Mesenchymal stem cell (in vitro differentiated cells and primary cell): ENCODE measurements at regions not wholly inside any gene's neighbourhood (a gene's known extent, or its start where the extent isn't known, plus 50 kb on each side); places are given as distances from the start of the nearest gene placed in this dataset.

Experiments used
- DNase-seq: peaks from one replicate; pipeline ENCODE4 v3.0.0-alpha.2; 2013
- H2AFZ ChIP-seq: one replicate; pipeline ENCODE4 v1.6.1; 2013; ENCODE audit warnings: low read depth, mild to moderate bottlenecking, control low read depth, inconsistent platforms, low read length, moderate library complexity
- H2AK5ac ChIP-seq: 2 replicates; pipeline ENCODE4 v1.6.1; 2013; ENCODE audit warnings: low read length, moderate library complexity, mild to moderate bottlenecking, inconsistent platforms; ENCODE audit not compliant: severe bottlenecking
- H2BK120ac ChIP-seq: one replicate; pipeline ENCODE4 v1.6.1; 2013; ENCODE audit warnings: low read depth, mild to moderate bottlenecking, inconsistent platforms, low read length, moderate library complexity
- H2BK12ac ChIP-seq, 2 experiments: one replicate each; pipeline ENCODE4 v1.6.1; 2013; ENCODE audit warnings: inconsistent platforms in 2 of 2, low read length in 2 of 2, mild to moderate bottlenecking in 2 of 2, moderate library complexity in 2 of 2, control low read depth in 1 of 2
- H2BK15ac ChIP-seq: one replicate; pipeline ENCODE4 v1.6.1; 2013; ENCODE audit warnings: mild to moderate bottlenecking, low read depth, inconsistent platforms; ENCODE audit not compliant: poor library complexity, severe bottlenecking
- H2BK5ac ChIP-seq: 2 replicates; pipeline ENCODE4 v1.6.1; 2013; ENCODE audit warnings: low read depth, mild to moderate bottlenecking, low read length, control low read depth, inconsistent platforms; ENCODE audit not compliant: poor library complexity, severe bottlenecking
- H3K14ac ChIP-seq, 2 experiments: one replicate each; pipeline ENCODE4 v1.6.1; 2013; ENCODE audit warnings: inconsistent platforms in 2 of 2, low read length in 2 of 2, control low read depth in 1 of 2, mild to moderate bottlenecking in 1 of 2, moderate library complexity in 1 of 2
- H3K18ac ChIP-seq, 2 experiments: one replicate each; pipeline ENCODE4 v1.6.1; 2013; ENCODE audit warnings: inconsistent platforms in 2 of 2, low read length in 2 of 2, control low read depth in 1 of 2, low read depth in 1 of 2, mild to moderate bottlenecking in 1 of 2
- H3K23ac ChIP-seq, 2 experiments: one replicate each; pipeline ENCODE4 v1.6.1; 2013; ENCODE audit warnings: inconsistent platforms in 2 of 2, low read length in 2 of 2, mild to moderate bottlenecking in 2 of 2, moderate library complexity in 2 of 2, control low read depth in 1 of 2
- H3K27ac ChIP-seq: 2 replicates; pipeline ENCODE4 v1.5.1; 2013; ENCODE audit warnings: mild to moderate bottlenecking, moderate library complexity, low read length, control low read depth, inconsistent platforms; ENCODE audit not compliant: poor library complexity, severe bottlenecking
- H3K27me3 ChIP-seq, 2 experiments: 2 replicates each; pipeline versions ENCODE4 v1.6.1 to v1.7.0; 2013; ENCODE audit warnings: low read length in 2 of 2, mild to moderate bottlenecking in 2 of 2, moderate library complexity in 2 of 2, control low read depth in 1 of 2, inconsistent platforms in 1 of 2; ENCODE audit not compliant: control insufficient read depth in 1 of 2, insufficient read depth in 1 of 2
- H3K36me3 ChIP-seq, 2 experiments: 2 replicates each; pipeline versions ENCODE4 v1.6.1 to v1.7.0; 2013; ENCODE audit warnings: low read length in 2 of 2, control low read depth in 1 of 2, inconsistent platforms in 1 of 2, low read depth in 1 of 2, mild to moderate bottlenecking in 1 of 2; ENCODE audit not compliant: insufficient read depth in 2 of 2, control insufficient read depth in 1 of 2
- H3K4ac ChIP-seq, 2 experiments: one replicate each; pipeline ENCODE4 v1.6.1; 2013; ENCODE audit warnings: inconsistent platforms in 2 of 2, low read length in 2 of 2, mild to moderate bottlenecking in 2 of 2, moderate library complexity in 2 of 2, control low read depth in 1 of 2, low read depth in 1 of 2
- H3K4me1 ChIP-seq: 2 replicates; pipeline ENCODE4 v1.6.1; 2013; ENCODE audit warnings: low read depth, low read length, control low read depth; ENCODE audit not compliant: control insufficient read depth, insufficient read depth
- H3K4me2 ChIP-seq: 2 replicates; pipeline ENCODE4 v1.6.1; 2013; ENCODE audit warnings: low read length, mild to moderate bottlenecking, inconsistent platforms; ENCODE audit not compliant: poor library complexity, severe bottlenecking
- H3K4me3 ChIP-seq, 2 experiments: 2 replicates each; pipeline versions ENCODE4 v1.5.1 to v1.7.0; 2013; ENCODE audit warnings: low read length in 2 of 2, mild to moderate bottlenecking in 2 of 2, control low read depth in 1 of 2, low read depth in 1 of 2; ENCODE audit not compliant: insufficient read depth in 1 of 2
- H3K79me1 ChIP-seq: replicated peaks from 2 replicates; pipeline ENCODE4 v1.6.1; 2013; ENCODE audit warnings: mild to moderate bottlenecking, control low read depth, low read length, inconsistent platforms; ENCODE audit not compliant: poor library complexity, severe bottlenecking
- H3K9ac ChIP-seq: 2 replicates; pipeline ENCODE4 v1.7.0; 2013; ENCODE audit warnings: mild to moderate bottlenecking, low read length, moderate library complexity
- H3K9me3 ChIP-seq: 2 replicates; pipeline ENCODE4 v1.7.0; 2013; ENCODE audit warnings: mild to moderate bottlenecking, low read length; ENCODE audit not compliant: control insufficient read depth
- H4K8ac ChIP-seq: one replicate; pipeline ENCODE4 v1.6.1; 2013; ENCODE audit warnings: inconsistent platforms, mild to moderate bottlenecking, low read length, moderate library complexity
- H4K91ac ChIP-seq: one replicate; pipeline ENCODE4 v1.6.1; 2013; ENCODE audit warnings: mild to moderate bottlenecking, low read length, inconsistent platforms
- WGBS: methylation state at CpG from one replicate; pipeline ENCODE4 v1.1.7; 2013; ENCODE audit warnings: mixed read lengths; 5-methylcytosine and 5-hydroxymethylcytosine counted together

DNA sequence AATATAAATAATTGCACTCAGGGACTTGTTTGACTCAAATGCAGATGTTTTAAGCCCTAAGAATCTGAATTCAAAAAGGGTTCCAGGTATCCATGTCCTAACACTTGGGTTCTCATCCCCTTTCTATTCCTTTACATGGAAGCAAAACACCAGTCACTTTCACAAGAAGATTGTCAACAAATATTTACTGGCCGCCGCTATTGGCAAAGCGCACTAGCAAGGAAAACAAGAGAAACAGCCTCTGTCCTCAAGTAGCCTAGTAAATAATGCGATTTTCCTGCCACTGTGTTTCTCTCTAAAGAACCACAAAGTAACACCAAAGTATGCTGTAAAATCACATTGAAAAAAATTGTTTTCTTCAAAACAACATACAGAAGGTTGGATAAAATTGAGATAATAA lies 66.7 kb upstream of the EZH2 start:
- Histone ChIP-seq H3K9me3 (no peaks in the 10 kb centered on the region), H3K18ac (no peak overlapping the region), H3K36me3 (no peaks in the 10 kb centered on the region), H3K14ac (no peak overlapping the region), H3K27ac (no peak overlapping the region), H2BK12ac (no peak overlapping the region), H2BK15ac (no peak overlapping the region), H2AK5ac (no peak overlapping the region), H4K8ac (no peak overlapping the region), H3K4me2 (no peak overlapping the region), H3K4me3 (no peak overlapping the region), H3K4me1 (peaks cover 3% of the 10 kb centered on the region), H3K9ac (no peak overlapping the region), H3K4ac (no peak overlapping the region), H4K91ac (no peak overlapping the region), H3K23ac (no peak overlapping the region), H2BK120ac (no peak overlapping the region), H3K79me1 (no peaks in the 10 kb centered on the region), H2BK5ac (no peak overlapping the region), H3K27me3 (no peaks in the 10 kb centered on the region), H2AFZ (no peak overlapping the region)
- WGBS = 100% methylated on average over 3 of the region's 4 CpGs
- DNase-seq = no peak

DNA sequence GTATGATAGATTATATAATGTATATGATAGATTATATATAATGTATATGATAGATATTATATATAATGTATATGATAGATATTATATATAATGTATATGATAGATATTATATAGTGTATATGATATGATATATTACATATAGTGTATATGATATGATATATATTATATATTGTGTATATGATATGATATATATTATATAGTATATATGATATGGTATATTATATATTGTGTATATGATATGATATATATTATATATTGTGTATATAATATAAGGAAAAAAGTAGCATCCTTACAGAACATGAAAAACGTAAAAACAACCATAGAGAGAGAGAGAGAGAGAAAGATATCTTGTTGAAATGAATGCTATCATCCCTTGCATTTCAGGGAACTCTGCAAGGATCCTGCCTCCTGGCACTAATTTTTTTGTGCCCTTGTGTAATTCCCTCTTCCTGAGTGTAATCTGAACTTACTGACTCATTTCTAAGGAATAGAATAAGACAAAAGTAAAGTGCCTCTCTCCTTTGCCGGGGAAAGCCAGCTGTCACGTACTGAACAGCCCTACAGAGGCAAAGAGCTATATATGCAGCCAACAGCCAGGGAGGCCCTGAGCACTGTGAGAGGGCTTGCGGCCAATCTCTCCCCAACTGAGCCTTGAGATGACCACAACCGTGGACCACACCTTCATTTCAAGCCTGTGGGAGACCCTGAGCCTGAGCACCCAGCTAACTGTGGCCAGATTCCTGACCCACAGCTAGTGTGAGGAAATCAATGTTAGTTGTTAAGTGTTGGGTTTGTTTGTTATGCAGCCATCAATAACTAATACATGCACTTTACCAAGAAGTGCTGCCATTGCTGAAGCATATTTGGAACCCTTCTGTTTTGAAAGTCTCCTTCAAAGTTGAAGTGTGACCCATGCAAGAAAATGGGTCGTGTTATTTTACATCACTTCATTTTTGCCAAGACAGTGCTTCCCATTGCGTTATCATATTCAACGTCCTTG lies 61.1 kb upstream of the EZH2 start:
- Histone ChIP-seq H2BK12ac (no peak overlapping the region), H3K4me2 (no peak overlapping the region), H2BK15ac (no peak overlapping the region), H3K14ac (no peak overlapping the region), H2BK5ac (no peak overlapping the region), H2BK120ac (no peak overlapping the region), H4K91ac (no peak overlapping the region), H3K4ac (no peak overlapping the region), H4K8ac (no peak overlapping the region), H3K4me3 (no peak overlapping the region), H3K36me3 (no peaks in the 10 kb centered on the region), H3K9me3 (no peaks in the 10 kb centered on the region), H2AK5ac (no peak overlapping the region), H3K23ac (no peak overlapping the region), H3K18ac (no peak overlapping the region), H2AFZ (no peak overlapping the region), H3K9ac (no peak overlapping the region), H3K27me3 (no peaks in the 10 kb centered on the region), H3K27ac (no peak overlapping the region), H3K4me1 (peaks cover 1% of the 10 kb centered on the region), H3K79me1 (no peaks in the 10 kb centered on the region)
- 72% methylated on average over 7 of the region's 8 CpGs for WGBS
- DNase-seq = peak; percentile 37

DNA sequence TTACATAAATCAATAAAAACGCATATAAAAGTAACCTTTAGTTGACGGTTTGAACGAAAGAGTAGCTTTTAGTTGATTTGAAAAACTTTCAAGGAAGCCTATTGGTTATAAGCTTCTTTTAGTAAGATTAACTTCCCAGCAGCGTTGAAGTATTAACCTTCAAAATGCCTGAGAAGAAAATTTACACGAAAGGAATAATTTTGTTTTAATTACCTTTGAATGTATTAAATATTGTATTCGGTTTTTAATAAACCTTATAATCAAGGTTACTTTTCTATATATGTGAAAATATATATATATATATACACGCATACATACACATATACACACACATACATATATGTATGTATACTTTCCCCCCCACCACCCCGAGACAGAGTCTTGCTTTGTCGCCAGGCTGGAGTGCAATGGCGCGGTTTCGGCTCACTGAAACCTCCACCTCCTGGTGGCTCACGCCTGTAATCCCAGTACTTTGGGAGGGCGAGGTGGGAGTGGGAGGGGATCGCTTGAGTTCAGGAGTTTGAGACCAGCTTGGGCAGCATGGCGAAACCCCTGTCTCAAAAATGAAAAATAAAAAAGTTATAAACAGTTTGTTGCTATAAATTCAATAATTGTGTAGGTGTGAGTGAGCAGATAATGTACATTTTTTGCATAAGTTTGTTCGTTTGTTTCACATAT lies 57.6 kb upstream of the EZH2 start:
- Histone ChIP-seq H3K4ac (no peak overlapping the region), H2AFZ (no peak overlapping the region), H3K4me3 (peak overlapping the region; percentile 53 to 97), H3K4me2 (peak overlapping the region; percentile 54), H2BK5ac (no peak overlapping the region), H3K9ac (peak overlapping the region; percentile 97), H3K23ac (no peak overlapping the region), H3K4me1 (peaks cover 1% of the 10 kb centered on the region), H4K8ac (no peak overlapping the region), H2BK15ac (no peak overlapping the region), H3K27ac (peak overlapping the region; percentile 17), H2BK120ac (no peak overlapping the region), H4K91ac (no peak overlapping the region), H3K18ac (peak overlapping the region in 1 of 2 experiments; percentile 2), H3K27me3 (no peaks in the 10 kb centered on the region), H3K36me3 (no peaks in the 10 kb centered on the region), H2BK12ac (no peak overlapping the region), H3K14ac (no peak overlapping the region), H3K79me1 (no peaks in the 10 kb centered on the region), H2AK5ac (no peak overlapping the region), H3K9me3 (no peaks in the 10 kb centered on the region)
- DNase-seq = peak; percentile 86
- 7% methylated on average over 7 of the region's 17 CpGs for WGBS
